GM13976 (cell line): ENCODE measurements at regions not wholly inside any gene's neighbourhood (a gene's known extent, or its start where the extent isn't known, plus 50 kb on each side); places are given as distances from the start of the nearest gene placed in this dataset.

ENCODE experiments used
- DNase-seq: peaks from one replicate; pipeline ENCODE4 v3.0.0; 2012; ENCODE audit warnings: low spot score
- in situ Hi-C: fragments of 300-500 bp; cut with MboI; formaldehyde crosslinking; loops from one replicate; pipeline ENCODE4 v1.12.0; 2022; ENCODE audit warnings: low sequenced_read_pairs, mixed read lengths, inconsistent platforms; ENCODE audit not compliant: unreplicated experiment
- TF ChIP-seq, protein P1 (sequence below): IDR thresholded peaks from 2 replicates; pipeline ENCODE4 v1.5.1; 2012; ENCODE audit warnings: borderline replicate concordance, mild to moderate bottlenecking; ENCODE audit not compliant: insufficient read depth; ENCODE audit errors: extremely low read depth, missing control alignments, control extremely low read depth

DNA sequence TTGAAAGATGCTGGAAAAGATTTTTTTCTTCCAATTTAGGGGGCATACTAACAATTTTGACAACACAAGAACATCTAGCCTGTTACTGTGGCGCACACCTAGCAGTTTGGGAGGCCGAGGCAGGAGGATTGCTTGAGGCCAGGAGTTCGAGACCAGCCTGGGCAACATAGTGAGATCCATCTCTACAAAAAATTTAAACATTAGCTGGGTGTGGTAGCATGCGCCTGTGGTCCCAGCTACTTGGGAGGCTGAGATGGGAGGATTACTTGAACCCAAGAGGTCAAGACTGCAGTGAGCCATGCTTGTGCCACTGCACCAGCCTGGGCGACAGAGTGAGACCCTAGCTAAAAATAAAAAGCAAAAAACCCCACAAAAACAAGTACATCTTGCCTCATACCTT lies 168.8 kb downstream of the TANC2 start:
- TF ChIP-seq, protein P1, sequence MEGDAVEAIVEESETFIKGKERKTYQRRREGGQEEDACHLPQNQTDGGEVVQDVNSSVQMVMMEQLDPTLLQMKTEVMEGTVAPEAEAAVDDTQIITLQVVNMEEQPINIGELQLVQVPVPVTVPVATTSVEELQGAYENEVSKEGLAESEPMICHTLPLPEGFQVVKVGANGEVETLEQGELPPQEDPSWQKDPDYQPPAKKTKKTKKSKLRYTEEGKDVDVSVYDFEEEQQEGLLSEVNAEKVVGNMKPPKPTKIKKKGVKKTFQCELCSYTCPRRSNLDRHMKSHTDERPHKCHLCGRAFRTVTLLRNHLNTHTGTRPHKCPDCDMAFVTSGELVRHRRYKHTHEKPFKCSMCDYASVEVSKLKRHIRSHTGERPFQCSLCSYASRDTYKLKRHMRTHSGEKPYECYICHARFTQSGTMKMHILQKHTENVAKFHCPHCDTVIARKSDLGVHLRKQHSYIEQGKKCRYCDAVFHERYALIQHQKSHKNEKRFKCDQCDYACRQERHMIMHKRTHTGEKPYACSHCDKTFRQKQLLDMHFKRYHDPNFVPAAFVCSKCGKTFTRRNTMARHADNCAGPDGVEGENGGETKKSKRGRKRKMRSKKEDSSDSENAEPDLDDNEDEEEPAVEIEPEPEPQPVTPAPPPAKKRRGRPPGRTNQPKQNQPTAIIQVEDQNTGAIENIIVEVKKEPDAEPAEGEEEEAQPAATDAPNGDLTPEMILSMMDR: no peak
- in situ Hi-C loops: loop anchor here (25.0 kb wide), 1 partner anchor 98 kb away; no protein-coding TSS in a partner anchor
- no peak for DNase-seq

DNA sequence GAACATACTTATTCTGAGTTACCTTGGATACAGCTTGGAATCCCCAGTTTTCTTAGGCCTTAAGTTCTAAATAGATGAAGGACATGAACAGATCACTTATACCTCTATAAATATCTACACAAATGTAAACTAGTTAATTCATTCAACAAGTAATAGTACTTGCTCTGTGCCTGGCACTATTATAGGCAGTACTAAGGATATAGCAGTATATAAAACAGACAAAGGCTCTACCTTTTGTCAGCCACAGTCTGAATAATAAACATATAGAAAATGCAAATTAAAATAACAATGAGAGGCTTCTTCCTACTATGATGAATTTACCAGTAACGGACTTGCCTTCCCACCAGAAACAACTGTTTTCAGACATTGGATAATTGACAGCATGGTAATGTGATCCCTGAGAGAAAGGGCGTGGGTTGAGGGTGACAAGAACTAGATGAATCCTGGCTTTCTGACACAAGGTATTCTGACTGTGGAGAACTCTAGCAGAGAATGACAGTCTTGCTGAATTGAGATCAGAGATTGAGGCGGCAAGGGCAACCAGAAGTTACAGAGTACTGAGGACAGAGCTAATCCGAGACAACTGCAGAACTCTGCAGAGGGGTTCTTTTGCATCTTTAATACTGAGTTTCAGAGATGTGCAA lies 170.5 kb downstream of the TANC2 start:
- TF ChIP-seq, protein P1: no peak
- no peak for DNase-seq
- in situ Hi-C loops: loop anchor here (25.0 kb wide), 1 partner anchor 99 kb away; no protein-coding TSS in a partner anchor

DNA sequence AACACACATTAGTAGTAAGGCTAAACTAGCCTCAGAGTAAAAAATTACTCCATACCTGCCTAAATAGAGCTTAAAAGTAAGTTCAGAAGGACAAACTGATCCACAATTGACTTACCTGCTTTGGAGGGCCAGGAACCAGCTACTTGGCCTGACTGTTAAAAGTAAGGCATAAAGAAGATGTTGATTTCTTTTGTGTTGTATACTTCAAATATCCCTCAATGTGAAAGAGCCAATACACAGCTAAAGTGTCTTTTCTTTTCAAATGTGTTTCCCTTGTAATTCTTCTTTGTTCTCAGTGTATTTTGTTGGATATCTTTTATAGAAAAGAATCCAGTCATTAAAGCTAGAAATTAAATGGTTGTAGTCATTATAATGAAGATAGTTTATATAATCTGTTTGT lies 171.1 kb downstream of the TANC2 start:
- no peak for DNase-seq
- TF ChIP-seq, protein P1: no peak
- in situ Hi-C loops: loop anchor here (25.0 kb wide), 1 partner anchor 100 kb away; no protein-coding TSS in a partner anchor

DNA sequence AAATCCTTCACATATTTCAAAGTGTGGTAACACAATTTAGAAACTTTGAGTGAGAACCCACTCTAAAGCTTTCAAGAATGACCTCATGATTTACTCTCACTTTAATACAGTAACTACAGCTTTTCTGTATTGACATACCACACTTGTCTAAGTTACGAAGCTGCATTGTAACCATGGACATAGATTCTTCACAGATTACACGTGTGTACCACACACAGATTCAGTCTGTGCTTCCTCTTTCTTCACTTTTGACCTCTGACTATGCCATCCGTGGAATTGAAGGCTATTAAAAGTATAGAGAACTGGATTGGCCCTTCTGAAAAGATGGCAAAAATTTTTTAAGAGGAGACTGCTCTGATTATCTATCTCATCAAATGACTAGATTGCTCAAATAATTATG lies 172.7 kb downstream of the TANC2 start:
- in situ Hi-C loops: loop anchor here (25.0 kb wide), 1 partner anchor 101 kb away; no protein-coding TSS in a partner anchor
- TF ChIP-seq, protein P1: no peak
- no peak for DNase-seq

DNA sequence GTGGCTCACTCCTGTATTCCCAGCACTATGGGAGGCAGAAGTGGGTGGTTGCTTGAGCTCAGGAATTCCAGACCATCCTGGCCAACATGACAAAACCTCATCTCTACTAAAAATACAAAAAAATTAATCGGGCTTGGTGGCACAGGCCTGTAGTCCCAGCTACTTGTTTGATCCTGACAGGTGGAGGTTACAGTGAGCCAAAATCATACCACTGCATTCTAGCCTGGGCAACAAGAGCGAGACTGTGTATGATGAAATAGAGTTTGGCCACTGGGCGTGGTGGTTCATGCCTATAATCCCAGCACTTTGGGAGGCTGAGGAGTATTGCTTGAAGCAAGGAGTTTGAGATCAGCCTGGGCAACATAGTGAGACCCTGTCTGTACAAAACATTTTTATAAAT lies 173.3 kb downstream of the TANC2 start:
- TF ChIP-seq, protein P1: no peak
- in situ Hi-C loops: loop anchor here (25.0 kb wide), 1 partner anchor 102 kb away; no protein-coding TSS in a partner anchor
- no peak for DNase-seq

DNA sequence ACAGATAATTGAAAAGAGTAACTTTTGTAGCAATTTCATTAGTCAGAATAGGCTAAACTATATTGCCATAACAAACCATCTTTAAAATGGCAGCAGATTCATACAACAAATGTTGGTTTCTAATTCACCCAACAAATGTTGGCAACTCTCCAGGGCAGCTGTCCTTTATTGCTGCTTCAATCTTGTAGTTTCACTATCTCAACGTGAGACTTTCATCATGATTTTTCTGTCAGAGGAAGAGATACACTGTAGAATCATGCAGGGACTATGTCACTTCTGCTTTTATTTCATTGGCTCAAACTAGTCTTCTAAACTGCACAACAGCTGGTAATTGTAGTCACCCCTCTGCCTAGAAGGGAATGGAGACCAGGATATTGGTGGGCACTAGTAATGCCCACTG lies 174.2 kb downstream of the TANC2 start:
- no peak for DNase-seq
- in situ Hi-C loops: loop anchor here (25.0 kb wide), 1 partner anchor 103 kb away; no protein-coding TSS in a partner anchor
- TF ChIP-seq, protein P1: no peak

DNA sequence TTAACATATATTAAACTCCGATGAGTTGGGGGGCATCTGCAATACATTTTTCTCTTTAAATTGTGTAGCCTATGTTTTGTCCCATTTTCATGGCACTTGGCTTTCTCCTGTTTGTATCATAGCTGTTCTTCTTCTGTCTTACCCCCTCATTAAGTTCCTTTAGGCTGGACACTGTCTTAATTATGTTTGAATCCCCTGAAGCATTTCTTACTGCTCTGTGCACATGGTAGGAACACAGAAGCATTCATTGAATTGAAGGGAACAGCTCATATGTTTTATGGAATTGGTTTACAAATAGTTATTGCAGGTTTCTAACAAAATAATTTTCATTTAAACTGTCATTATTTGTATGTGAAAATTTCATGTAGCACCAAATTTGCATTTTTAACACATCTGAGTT lies 176.8 kb downstream of the TANC2 start:
- in situ Hi-C loops: loop anchor here (25.0 kb wide), 1 partner anchor 106 kb away; no protein-coding TSS in a partner anchor
- DNase-seq: no peak
- TF ChIP-seq, protein P1: no peak
